ENCODE measurements at regions not wholly inside any gene's neighbourhood (a gene's known extent, or its start where the extent isn't known, plus 50 kb on each side); places are given as distances from the start of the nearest gene placed in this dataset.
"Not testable (repeated sequence)": the region's sequence is repeated elsewhere in the genome, so short reads cannot be mapped to it uniquely, and the experiment has no call there.

GRCh38 chr5:87115839-87116364 is 151.8 kb upstream of the RASA1 start:
- no peak for DNase-seq

- no peak for DNase-seq
These were observed 150.7 kb upstream of the RASA1 start for GRCh38 chr5:87116825-87117512.

GRCh38 chr5:87119588-87119987 is 148.1 kb upstream of the RASA1 start:
- no peak for DNase-seq

- no peak for DNase-seq
These were observed 147.0 kb upstream of the RASA1 start for GRCh38 chr5:87120518-87121303.

GRCh38 chr5:87121304-87122150 is 146.2 kb upstream of the RASA1 start:
- DNase-seq = peak; percentile 46

- no peak for DNase-seq
These were observed 145.3 kb upstream of the RASA1 start for GRCh38 chr5:87122151-87122977.

- DNase-seq = no peak
These were observed 141.9 kb upstream of the RASA1 start for GRCh38 chr5:87125766-87126165.

GRCh38 chr5:87126869-87127268 is 140.8 kb upstream of the RASA1 start:
- no peak for DNase-seq

- no peak for DNase-seq
These were observed 140.3 kb upstream of the RASA1 start for GRCh38 chr5:87127426-87127825.

GRCh38 chr5:87127956-87128687 is 139.6 kb upstream of the RASA1 start:
- peak; percentile 18 for DNase-seq

- DNase-seq = no peak
These were observed 138.6 kb upstream of the RASA1 start for GRCh38 chr5:87129046-87129445.

GRCh38 chr5:87132696-87133095 is 135.0 kb upstream of the RASA1 start:
- DNase-seq = no peak

GRCh38 chr5:87134513-87134912 is 133.2 kb upstream of the RASA1 start:
- DNase-seq = not testable (repeated sequence)

- no peak for DNase-seq
These were observed 131.6 kb upstream of the RASA1 start for GRCh38 chr5:87136096-87136495.

GRCh38 chr5:87136733-87137132 is 130.9 kb upstream of the RASA1 start:
- no peak for DNase-seq

- DNase-seq = no peak
These were observed 130.4 kb upstream of the RASA1 start for GRCh38 chr5:87137283-87137682.

GRCh38 chr5:87138091-87138805 is 129.4 kb upstream of the RASA1 start:
- DNase-seq = no peak

GRCh38 chr5:87139795-87140194 is 127.9 kb upstream of the RASA1 start:
- no peak for DNase-seq

- no peak for DNase-seq
These were observed 126.1 kb upstream of the RASA1 start for GRCh38 chr5:87141544-87141943.

- not testable (repeated sequence) for DNase-seq
These were observed 121.8 kb upstream of the RASA1 start for GRCh38 chr5:87145853-87146252.

GRCh38 chr5:87147441-87147840 is 120.2 kb upstream of the RASA1 start:
- DNase-seq = no peak
